ENCODE measurements at regions not wholly inside any gene's neighbourhood (a gene's known extent, or its start where the extent isn't known, plus 50 kb on each side); places are given as distances from the start of the nearest gene placed in this dataset.

- Histone ChIP-seq H2AFZ (ENCODE audit: low read depth) (no peak overlapping the region), H3K9ac (no peak overlapping the region), H3K79me2 (ENCODE audit: insufficient read depth) (no peaks in the 10 kb centered on the region), H3K9me3 (no peaks in the 10 kb centered on the region), H3K4me1 (ENCODE audit: control insufficient read depth in 1 of 2, insufficient read depth in 2 of 2, low read depth in 1 of 2, low read length in 1 of 2) (no peaks in the 10 kb centered on the region; a peak in 1 of 4 replicates), H3K27me3 (ENCODE audit: insufficient read depth) (no peaks in the 10 kb centered on the region), H3K9me2 (no peaks in the 10 kb centered on the region), H3K27ac (ENCODE audit: low read depth in 2 of 2, low read length in 1 of 2) (no peak overlapping the region), H3K4me3 (ENCODE audit: low read depth in 2 of 2, low read length in 1 of 2) (no peak overlapping the region), H3K4me2 (no peak overlapping the region), H3F3A (replicated peaks; ENCODE audit: insufficient read depth) (no peaks in the 10 kb centered on the region), H4K20me1 (ENCODE audit: insufficient read depth) (no peaks in the 10 kb centered on the region), H3K36me3 (replicated peaks in 1 of 2; ENCODE audit: control insufficient read depth in 1 of 2, insufficient read depth in 2 of 2, low read length in 1 of 2) (no peaks in the 10 kb centered on the region)
- no peak for DNase-seq
- ChIA-PET CTCF (interaction anchor here (0.8 to 1.7 kb wide), 6 partner anchors 9 to 462 kb away, joined by 3 to 4 read pairs (median 4); no protein-coding TSS in a partner anchor), POLR2A (no interaction called here)
- TF ChIP-seq MXI1 (IDR thresholded peaks at IDR 0.05; ENCODE audit: low read depth, low read length), result no peak
- no peak for TF ChIP-seq RAD21 (IDR thresholded peaks at IDR 0.05; ENCODE audit: low read length)
- no peak for TF ChIP-seq IRF3 (IDR thresholded peaks at IDR 0.05; ENCODE audit: low read depth, low read length)
- no peak for TF ChIP-seq RXRA (IDR thresholded peaks at IDR 0.05; ENCODE audit: borderline replicate concordance, low read depth)
- no peak for TF ChIP-seq TEAD4 (IDR thresholded peaks at IDR 0.05; ENCODE audit: borderline replicate concordance, insufficient read depth)
- no peak for TF ChIP-seq EP300 (IDR thresholded peaks at IDR 0.05; ENCODE audit: borderline replicate concordance in 1 of 2, low read depth in 1 of 2, low read length in 1 of 2)
- TF ChIP-seq FOXJ3 (CRISPR knock-in tag; IDR thresholded peaks at IDR 0.05), result no peak
These were observed 539.4 kb downstream of the RIT2 start for GRCh38 chr18:42576124-42576523.

- POLR2A ChIA-PET, result no interaction called here
- DNase-seq, result no peak
- Histone ChIP-seq H3K27me3 (ENCODE audit: insufficient read depth) (no peaks in the 10 kb centered on the region), H3K4me3 (ENCODE audit: low read depth in 2 of 2, low read length in 1 of 2) (no peak overlapping the region), H3K4me2 (no peak overlapping the region), H3K36me3 (replicated peaks in 1 of 2; ENCODE audit: control insufficient read depth in 1 of 2, insufficient read depth in 2 of 2, low read length in 1 of 2) (no peaks in the 10 kb centered on the region), H3F3A (replicated peaks; ENCODE audit: insufficient read depth) (no peaks in the 10 kb centered on the region), H3K9ac (no peak overlapping the region), H2AFZ (ENCODE audit: low read depth) (no peak overlapping the region), H4K20me1 (ENCODE audit: insufficient read depth) (no peaks in the 10 kb centered on the region), H3K9me3 (no peaks in the 10 kb centered on the region), H3K79me2 (ENCODE audit: insufficient read depth) (no peaks in the 10 kb centered on the region), H3K4me1 (ENCODE audit: control insufficient read depth in 1 of 2, insufficient read depth in 2 of 2, low read depth in 1 of 2, low read length in 1 of 2) (no peaks in the 10 kb centered on the region; a peak in 1 of 4 replicates), H3K27ac (ENCODE audit: low read depth in 2 of 2, low read length in 1 of 2) (no peak overlapping the region), H3K9me2 (no peaks in the 10 kb centered on the region)
- no peak for TF ChIP-seq USF1 (IDR thresholded peaks at IDR 0.05; ENCODE audit: borderline replicate concordance, low read depth)
- no peak for TF ChIP-seq PBX3 (IDR thresholded peaks at IDR 0.05)
- TF ChIP-seq GATA2 (CRISPR knock-in tag; IDR thresholded peaks at IDR 0.05), result no peak
- no peak for TF ChIP-seq ELF1 (IDR thresholded peaks at IDR 0.05)
- no peak for TF ChIP-seq TCF12 (IDR thresholded peaks at IDR 0.05)
- no peak for TF ChIP-seq CHD2 (IDR thresholded peaks at IDR 0.05; ENCODE audit: low read length, partially characterized antibody)
- no peak for TF ChIP-seq RXRA (IDR thresholded peaks at IDR 0.05; ENCODE audit: borderline replicate concordance, low read depth)
- no peak for TF ChIP-seq NRF1 (IDR thresholded peaks at IDR 0.05; ENCODE audit: low read depth, low read length)
- no peak for TF ChIP-seq RAD21 (IDR thresholded peaks at IDR 0.05; ENCODE audit: low read length)
- no peak for TF ChIP-seq RCOR1 (IDR thresholded peaks at IDR 0.05; ENCODE audit: low read length)
- TF ChIP-seq JUND (IDR thresholded peaks at IDR 0.05), result no peak
- TF ChIP-seq EZH2phosphoT487 (IDR thresholded peaks at IDR 0.05; ENCODE audit: borderline replicate concordance, low read depth), result no peak
- no peak for TF ChIP-seq FOXJ3 (CRISPR knock-in tag; IDR thresholded peaks at IDR 0.05)
- TF ChIP-seq YY1 (IDR thresholded peaks at IDR 0.05; ENCODE audit: low read depth), result no peak
- no peak for TF ChIP-seq MEF2A (IDR thresholded peaks at IDR 0.05; ENCODE audit: borderline replicate concordance, low read depth)
- TF ChIP-seq EP300 (IDR thresholded peaks at IDR 0.05; ENCODE audit: borderline replicate concordance in 1 of 2, low read depth in 1 of 2, low read length in 1 of 2), result no peak
- CTCF ChIA-PET, result interaction anchor here (1.3 to 1.5 kb wide), 2 partner anchors 18 to 692 kb away, joined by 4 to 5 read pairs; no protein-coding TSS in a partner anchor
These were observed 536.7 kb downstream of the RIT2 start for GRCh38 chr18:42578792-42579191.
